Left lung (tissue), 4 donors: ENCODE measurements at regions not wholly inside any gene's neighbourhood (a gene's known extent, or its start where the extent isn't known, plus 50 kb on each side); places are given as distances from the start of the nearest gene placed in this dataset.
"Not testable (repeated sequence)": the region's sequence is repeated elsewhere in the genome, so short reads cannot be mapped to it uniquely, and the experiment has no call there.

Experiments
- ATAC-seq: fragments of 200-7000 bp; cut with Tn5 transposase; one replicate; pipeline ENCODE4 v1.9.1; 2020; ENCODE audit warnings: moderate library complexity
- DNase-seq, 4 donors: peaks; one replicate each; pipeline ENCODE4 v3.0.0-alpha.2; 2013 to 2020
- H3K27ac ChIP-seq, 2 donors: fragments of 200-600 bp; sonication (generic) in 1 of 2; one replicate each; pipeline versions ENCODE4 v1.5.0 to v1.8.0; 2020 to 2021
- H3K27me3 ChIP-seq, 2 donors: fragments of 200-600 bp; sonication (generic) in 1 of 2; one replicate each; pipeline versions ENCODE4 v1.5.0 to v1.8.0; 2020 to 2021
- H3K36me3 ChIP-seq, 2 donors: fragments of 200-600 bp; sonication (generic) in 1 of 2; one replicate each; pipeline versions ENCODE4 v1.5.0 to v1.8.0; 2020 to 2021
- H3K4me1 ChIP-seq, 2 donors: fragments of 200-600 bp; one replicate each; pipeline ENCODE4 v1.8.0; 2021
- H3K4me3 ChIP-seq, 2 donors: fragments of 200-600 bp; sonication (generic) in 1 of 2; one replicate each; pipeline versions ENCODE4 v1.5.0 to v1.8.0; 2020 to 2021; ENCODE audit warnings: mild to moderate bottlenecking in 1 of 2
- H3K9me3 ChIP-seq, 2 donors: fragments of 200-600 bp; sonication (generic) in 1 of 2; one replicate each; pipeline versions ENCODE4 v1.5.0 to v1.8.0; 2020 to 2021
- CTCF ChIP-seq, 2 donors: fragments of 200-600 bp; sonication (generic) in 1 of 2; IDR thresholded peaks; one replicate each; pipeline versions ENCODE4 v1.5.0 to v1.8.0; 2021; ENCODE audit warnings: antibody characterized with exemption in 2 of 2
- intact Hi-C, 2 donors: fragments of 100-400 bp; cut with DNase I; formaldehyde crosslinking; loops; one replicate each; pipeline versions ENCODE4 v1.11.2 to v1.14.2; 2022
- donor health status: DM: no; HTN: yes; CAD: no.
- donor health status: DM: no; HTN: no; CAD: no.

GRCh38 chrX:1700757-1701156, 85.9 kb downstream of the ASMT start:
- no peaks in the 10 kb centered on the region for H3K4me1 ChIP-seq
- no peak for DNase-seq
- no peak for TF ChIP-seq CTCF (IDR thresholded peaks at IDR 0.05)
- H3K9me3 ChIP-seq: peaks cover 0 to 4% of the 10 kb centered on the region in 2 donors
- H3K27ac ChIP-seq: no peak overlapping the region
- no peak overlapping the region for H3K4me3 ChIP-seq
- intact Hi-C loops: no loop called here
- H3K36me3 ChIP-seq: no peaks in the 10 kb centered on the region
- ATAC-seq: no peak
- no peaks in the 10 kb centered on the region for H3K27me3 ChIP-seq

- H3K4me1 ChIP-seq, H3K36me3 ChIP-seq, H3K27me3 ChIP-seq, H3K4me3 ChIP-seq, ATAC-seq, H3K9me3 ChIP-seq, intact Hi-C loops, DNase-seq, H3K27ac ChIP-seq: not testable (repeated sequence)
These were observed 86.6 kb downstream of the ASMT start for GRCh38 chrX:1701396-1701901.

- H3K4me1 ChIP-seq, DNase-seq, intact Hi-C loops, H3K9me3 ChIP-seq, H3K27me3 ChIP-seq, H3K36me3 ChIP-seq, H3K27ac ChIP-seq, H3K4me3 ChIP-seq, ATAC-seq: not testable (repeated sequence)
These were observed 87.3 kb downstream of the ASMT start for GRCh38 chrX:1702142-1702541.

GRCh38 chrX:1702557-1702956, 87.7 kb downstream of the ASMT start:
- ATAC-seq, H3K9me3 ChIP-seq, H3K4me3 ChIP-seq, H3K27me3 ChIP-seq, DNase-seq, H3K27ac ChIP-seq, H3K4me1 ChIP-seq, intact Hi-C loops, H3K36me3 ChIP-seq: not testable (repeated sequence)

- H3K4me1 ChIP-seq, H3K27ac ChIP-seq, DNase-seq, H3K9me3 ChIP-seq, H3K4me3 ChIP-seq, H3K36me3 ChIP-seq, H3K27me3 ChIP-seq, ATAC-seq, intact Hi-C loops: not testable (repeated sequence)
These were observed 94.4 kb downstream of the ASMT start for GRCh38 chrX:1709277-1709676.

GRCh38 chrX:1713296-1713695, 98.4 kb downstream of the ASMT start:
- TF ChIP-seq CTCF (IDR thresholded peaks at IDR 0.05): no peak
- intact Hi-C loops: no loop called here
- DNase-seq (no peak), ATAC-seq (no peak)
- Histone ChIP-seq H3K4me3 (no peak overlapping the region), H3K36me3 (no peaks in the 10 kb centered on the region), H3K27ac (no peak overlapping the region), H3K4me1 (no peaks in the 10 kb centered on the region), H3K27me3 (no peaks in the 10 kb centered on the region), H3K9me3 (peaks cover 0 to 2% of the 10 kb centered on the region in 2 donors)

- Histone ChIP-seq H3K4me1 (no peaks in the 10 kb centered on the region), H3K27me3 (no peaks in the 10 kb centered on the region), H3K4me3 (no peak overlapping the region), H3K36me3 (no peaks in the 10 kb centered on the region), H3K27ac (no peak overlapping the region), H3K9me3 (peaks cover 0 to 5% of the 10 kb centered on the region in 2 donors)
- ATAC-seq: no peak
- no peak for DNase-seq
- no peak for TF ChIP-seq CTCF (IDR thresholded peaks at IDR 0.05)
- intact Hi-C loops: no loop called here
These were observed 102.5 kb downstream of the ASMT start for GRCh38 chrX:1717373-1717772.
